KG1 (cell line): ENCODE measurements at regions not wholly inside any gene's neighbourhood (a gene's known extent, or its start where the extent isn't known, plus 50 kb on each side); places are given as distances from the start of the nearest gene placed in this dataset.
"Not testable (repeated sequence)": the region's sequence is repeated elsewhere in the genome, so short reads cannot be mapped to it uniquely, and the experiment has no call there.

Experiments used
- DNase-seq: peaks from one replicate; lab custom pipeline; 2025; lab: John Stamatoyannopoulos, UW

DNA sequence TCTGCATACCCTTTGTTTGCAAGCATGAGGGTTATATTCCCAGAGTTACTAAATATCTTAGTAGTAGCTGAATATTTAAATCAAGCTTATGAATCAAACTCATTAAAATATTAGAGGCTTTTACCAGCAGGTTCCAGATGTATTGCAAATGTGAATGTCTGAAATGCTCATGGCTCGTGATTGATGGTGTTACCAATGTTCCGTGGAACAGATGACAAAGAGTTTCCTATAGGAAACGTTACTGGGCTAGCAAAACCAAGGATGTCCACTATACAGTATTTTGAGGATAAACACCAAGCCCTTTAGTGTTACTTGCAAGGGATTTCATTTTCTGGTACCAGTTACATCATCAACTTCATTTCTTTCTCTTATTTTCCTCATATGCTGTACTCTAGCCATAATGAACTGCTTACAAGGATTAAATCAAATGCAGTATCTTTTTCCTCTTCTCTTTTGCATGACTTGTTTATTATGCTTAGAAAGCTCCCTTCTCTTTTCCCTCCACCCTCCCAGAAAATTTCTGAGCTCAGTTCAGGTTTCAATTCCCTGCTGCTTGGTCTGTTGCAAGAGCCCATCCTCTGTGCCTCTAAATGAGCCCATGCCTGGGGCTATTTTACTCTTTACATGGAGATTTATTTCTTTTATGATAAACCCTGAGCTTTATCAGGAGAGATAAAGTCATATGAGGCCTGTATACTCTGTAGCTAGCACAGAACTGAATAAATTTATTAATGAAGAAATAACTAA, 1537.1 kb upstream of the GOT2 start:
- DNase-seq, result no peak

DNA sequence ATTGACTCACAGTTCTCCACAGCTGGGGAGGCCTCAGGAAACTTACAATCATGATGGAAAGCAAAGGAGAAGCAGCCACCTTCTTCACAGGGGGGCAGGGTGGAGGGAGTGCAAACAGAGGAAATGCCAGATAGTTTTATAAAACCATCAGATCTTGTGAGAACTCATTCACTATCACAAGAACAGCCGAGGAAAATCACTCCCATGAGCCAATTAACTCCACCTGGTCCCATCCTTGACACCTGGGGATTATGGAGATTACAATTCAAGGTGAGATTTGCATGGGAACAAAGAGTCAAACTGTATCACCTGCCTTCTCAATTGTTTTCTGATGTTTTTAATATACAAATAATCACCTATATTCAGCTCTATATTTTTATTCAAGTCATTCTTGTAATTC, 1527.3 kb upstream of the GOT2 start:
- no peak for DNase-seq

DNA sequence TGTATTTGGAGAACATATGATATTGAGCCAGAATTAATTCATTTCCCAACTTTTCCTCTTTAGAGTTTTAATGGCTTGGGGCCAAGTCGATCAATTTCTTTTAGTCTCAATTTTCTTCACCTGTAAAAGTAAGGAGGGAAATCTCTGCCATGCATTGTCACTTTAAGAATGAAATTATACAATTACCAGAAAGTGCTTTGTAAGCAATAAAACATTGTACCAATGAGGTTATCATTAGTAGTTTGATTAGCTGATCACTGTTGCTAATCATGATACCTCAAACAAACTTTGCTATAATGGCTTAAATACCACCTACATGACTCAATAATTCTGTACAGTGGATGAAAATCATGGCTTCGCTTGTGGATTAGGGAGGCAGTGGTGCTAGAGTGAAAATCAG, 1525.8 kb upstream of the GOT2 start:
- no peak for DNase-seq

DNA sequence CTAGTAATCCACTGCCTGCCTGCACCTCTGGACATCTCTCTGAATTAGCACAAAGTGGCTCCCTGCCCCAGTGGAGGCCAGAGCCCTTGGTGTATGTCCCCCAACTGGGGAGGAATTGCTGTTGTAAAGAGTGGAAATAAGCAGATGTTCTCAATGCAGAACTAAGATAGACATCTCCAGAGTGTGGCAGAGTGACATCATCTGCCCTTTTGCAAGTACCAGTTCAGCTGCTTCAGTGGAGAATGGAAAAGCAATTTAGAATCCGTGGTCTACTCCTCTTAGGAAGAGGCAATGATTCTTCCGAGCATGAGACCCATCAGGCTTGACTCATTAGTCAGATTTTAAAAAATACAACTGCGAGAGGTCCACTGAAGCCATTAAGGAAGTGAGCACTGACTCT, 1512.0 kb upstream of the GOT2 start:
- DNase-seq, result no peak

DNA sequence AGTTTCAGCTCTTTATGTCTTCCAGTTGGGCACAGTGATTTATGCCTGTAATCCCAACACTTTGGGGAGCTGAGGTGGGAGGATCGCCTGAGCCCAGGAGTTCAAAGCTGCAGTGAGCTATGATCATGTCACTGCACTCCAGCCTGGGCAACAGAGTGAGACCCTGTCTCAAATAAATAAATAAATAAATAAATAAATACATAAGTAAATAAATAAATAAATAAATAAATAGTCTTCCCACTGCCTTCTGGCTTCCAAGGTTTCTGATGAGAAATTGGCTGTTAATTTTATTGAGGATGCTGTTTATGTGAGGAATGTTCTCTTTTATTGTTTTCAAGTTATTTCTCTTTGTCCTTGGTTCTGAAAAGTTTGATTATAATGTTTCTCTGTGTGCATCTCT, 1507.6 kb upstream of the GOT2 start:
- no peak for DNase-seq

DNA sequence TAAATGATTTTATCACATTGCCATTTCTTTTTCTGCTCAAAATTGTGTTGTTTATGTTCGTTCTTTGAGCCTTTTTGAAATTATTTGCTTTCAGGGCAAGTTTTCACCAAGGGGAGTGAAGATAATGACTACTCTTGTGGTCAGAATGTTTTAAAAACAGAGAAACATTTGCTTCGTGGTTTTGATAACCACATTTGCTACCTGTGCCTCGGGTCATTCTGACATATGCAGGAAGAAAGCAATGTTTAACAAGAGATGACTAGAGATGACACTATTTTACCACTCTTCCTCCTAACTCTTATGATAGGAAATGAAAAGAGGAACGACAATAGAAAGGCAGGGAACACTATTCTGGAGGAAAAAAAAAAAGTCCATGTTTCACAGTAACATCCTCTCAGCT, 1496.5 kb upstream of the GOT2 start:
- DNase-seq, result no peak

DNA sequence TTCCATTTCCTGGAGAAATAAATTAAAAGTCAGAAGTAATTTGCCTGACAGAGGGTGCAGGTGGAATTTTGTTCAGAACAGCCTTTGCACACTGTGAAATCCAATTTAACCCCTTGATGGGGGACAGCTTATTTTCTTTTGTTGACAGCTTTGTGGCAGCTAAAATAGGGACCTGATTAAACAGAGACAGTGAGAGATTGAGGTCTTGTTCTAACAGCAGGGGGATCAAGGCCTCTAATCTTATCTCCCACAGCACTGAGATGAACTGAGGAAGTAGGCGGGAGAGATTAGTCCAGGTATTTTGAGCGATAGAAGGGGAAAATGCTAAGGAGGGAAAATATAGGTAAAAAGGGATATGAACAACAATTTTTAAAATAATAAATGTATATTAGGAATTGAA, 1491.4 kb upstream of the GOT2 start:
- no peak for DNase-seq

DNA sequence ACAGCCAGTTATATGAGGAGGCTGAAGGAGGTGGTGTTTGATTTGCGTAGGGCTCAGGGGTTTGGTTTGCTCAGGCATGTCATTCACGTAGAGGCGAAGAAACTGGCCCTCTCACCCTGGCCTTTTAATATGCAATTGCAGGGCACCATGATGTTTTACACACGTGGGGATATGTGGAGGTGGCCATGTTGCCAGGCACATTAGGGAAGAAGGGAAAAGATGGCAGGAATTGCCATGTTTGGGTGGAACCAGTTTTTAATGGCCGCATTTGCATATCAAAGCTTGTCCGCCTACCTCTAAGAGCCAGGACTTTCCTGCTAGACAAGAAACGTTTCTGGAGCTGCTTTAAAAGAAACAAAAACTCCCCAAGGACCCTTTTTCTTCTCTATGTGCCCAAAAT, 1483.7 kb upstream of the GOT2 start:
- no peak for DNase-seq

DNA sequence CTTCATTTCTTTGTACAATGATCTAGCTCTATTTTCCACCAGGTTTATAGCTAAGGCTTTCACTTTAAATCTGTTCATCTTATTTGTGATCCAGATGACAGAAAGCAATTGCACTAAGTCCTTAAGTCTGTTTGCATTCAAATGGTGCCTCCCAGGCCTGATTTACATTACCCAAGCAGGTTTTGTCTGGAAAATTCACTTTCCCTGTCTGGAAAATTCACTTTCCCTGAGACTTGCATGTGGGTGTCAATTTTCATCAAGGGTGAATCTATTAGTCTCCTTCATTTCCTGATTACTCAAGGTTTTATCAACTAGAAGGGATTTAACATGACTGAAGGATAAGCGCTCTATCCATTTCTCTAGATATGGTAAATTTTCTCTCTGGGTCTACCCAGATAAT, 1480.2 kb upstream of the GOT2 start:
- DNase-seq, result no peak

DNA sequence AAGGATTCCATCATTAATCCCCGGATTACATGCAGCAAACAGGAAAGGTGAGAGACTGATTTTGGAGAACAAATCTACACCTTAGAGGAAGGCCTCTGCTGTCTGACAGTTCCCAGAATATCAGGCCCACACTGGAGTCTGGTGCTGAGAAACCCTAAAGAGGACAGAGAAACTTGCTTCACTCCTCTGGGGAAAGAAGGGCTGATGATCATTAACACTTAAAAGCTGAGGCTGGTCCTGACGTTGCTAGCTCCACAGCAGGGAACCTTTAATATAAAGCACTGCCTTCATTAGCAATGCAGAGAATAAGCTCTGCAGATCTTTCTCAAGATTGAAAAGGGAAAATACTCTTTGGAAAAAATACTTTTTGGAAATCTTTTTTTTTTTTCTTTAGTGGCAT, 1472.4 kb upstream of the GOT2 start:
- no peak for DNase-seq

DNA sequence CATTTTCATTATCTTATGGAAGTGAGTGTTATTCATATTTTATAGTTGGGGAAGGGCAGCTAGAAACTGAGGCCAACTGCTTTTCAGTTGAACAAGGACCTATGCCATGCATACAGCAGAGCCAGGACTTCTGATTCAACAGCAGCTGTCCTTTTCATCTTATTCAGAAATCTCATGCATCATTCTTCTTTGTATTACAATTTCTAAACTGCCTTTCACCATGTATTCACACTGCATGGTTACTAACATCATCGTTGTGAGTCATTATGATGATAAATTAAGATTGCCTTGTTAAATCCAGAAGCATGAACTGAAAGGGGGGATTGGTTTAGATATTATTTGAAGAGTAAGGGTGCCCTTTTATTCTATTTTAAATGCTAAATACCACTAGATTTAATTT, 1470.1 kb upstream of the GOT2 start:
- no peak for DNase-seq

DNA sequence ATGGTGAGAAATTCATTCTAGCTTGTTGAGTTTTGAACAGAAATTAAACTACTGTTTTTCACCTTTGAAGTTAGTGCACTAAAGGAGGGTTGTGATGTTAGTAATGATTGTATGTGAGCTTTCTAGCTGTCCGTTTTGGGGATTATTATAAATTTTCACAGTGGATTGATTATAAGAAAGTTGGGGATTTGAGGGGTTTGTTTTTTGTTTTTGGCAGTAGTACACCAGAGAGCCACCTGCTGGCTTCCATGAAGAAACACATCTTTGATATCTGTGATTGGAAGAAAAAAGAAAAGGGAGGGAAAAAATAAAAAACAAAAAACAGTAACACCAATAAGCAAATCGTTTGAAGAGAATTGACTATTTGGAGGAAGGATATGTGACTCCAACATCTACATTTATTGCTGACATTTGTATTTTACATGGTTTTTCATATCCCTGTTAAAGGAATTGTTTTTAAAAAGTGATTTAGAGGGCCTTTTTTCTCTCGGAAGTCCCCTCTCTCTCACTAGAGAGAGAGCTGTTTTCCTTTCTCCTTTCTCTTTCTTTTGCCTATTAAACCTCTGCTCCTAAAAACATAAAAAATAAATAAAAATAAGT, 1469.5 kb upstream of the GOT2 start:
- no peak for DNase-seq

DNA sequence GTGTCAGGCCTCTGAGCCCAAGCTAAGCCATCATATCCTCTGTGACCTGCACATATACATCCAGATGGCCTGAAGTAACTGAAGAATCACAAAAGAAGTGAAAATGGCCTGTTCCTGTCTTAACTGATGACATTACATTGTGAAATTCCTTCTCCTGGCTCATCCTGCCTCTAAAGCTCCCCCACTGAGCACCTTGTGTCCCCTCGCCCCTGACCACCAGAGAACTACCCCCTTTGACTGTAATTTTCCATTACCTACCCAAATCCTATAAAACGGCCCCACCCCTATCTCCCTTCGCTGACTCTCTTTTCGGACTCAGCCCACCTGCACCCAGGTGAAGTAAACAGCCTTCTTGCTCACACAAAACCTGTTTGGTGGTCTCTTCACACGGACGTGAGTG, 1466.6 kb upstream of the GOT2 start:
- DNase-seq, result not testable (repeated sequence)

DNA sequence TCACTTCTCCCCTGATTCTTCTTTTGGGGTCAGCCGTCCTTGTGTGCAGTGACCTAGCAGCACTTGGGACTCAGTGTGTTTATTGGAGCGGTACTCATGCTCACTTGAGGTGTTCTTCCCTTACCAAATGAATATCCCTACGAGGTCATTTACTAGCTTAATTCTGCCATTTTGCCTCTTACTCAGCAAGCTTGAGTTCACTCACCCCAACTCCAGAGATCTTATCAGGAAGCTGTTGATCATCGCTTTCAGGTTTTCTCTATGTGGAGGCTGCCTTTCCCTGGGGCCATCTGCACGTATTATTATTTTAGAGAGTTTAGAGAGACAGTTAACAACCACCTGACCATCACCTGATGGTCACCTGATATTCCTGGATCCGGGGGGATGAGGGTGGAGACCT, 1466.0 kb upstream of the GOT2 start:
- DNase-seq, result no peak

DNA sequence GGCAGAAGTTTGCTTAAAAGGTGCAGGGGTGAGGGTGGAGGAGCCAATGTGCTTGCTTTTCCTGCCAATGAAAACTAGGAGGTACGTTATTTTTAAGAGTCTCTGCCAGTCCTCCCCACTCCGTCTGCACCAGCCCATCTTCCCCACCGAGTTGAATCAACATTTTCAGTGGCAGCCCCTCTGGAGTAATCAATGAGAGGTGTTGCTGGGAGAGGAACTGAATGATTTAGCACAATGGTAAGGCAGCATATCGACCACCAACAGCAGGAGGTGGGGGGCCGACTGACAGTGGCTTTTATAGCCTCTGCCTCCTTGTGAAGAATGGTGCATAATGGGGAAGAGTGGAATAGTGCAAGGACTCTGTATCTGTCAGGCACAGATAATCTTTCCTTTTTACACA, 1465.0 kb upstream of the GOT2 start:
- DNase-seq, result no peak

DNA sequence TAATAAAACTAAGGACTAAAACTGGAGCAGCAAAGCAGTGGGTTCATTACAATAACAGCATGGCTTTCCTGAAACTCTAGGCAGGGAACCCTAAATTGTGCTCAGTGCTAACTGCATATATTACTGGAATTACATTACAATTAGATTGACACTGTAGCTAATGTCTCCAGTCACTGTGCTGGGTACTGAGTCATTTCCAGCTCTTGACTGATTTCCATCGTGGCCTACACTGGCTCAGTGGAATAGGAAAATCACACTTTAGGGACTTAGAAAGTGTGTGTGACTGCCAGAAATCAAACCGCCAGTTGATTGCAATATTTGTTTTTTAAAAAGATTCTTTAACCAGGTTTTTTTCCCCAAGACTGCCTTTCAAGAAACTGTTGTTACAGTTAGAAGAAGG, 1447.4 kb upstream of the GOT2 start:
- DNase-seq, result no peak

DNA sequence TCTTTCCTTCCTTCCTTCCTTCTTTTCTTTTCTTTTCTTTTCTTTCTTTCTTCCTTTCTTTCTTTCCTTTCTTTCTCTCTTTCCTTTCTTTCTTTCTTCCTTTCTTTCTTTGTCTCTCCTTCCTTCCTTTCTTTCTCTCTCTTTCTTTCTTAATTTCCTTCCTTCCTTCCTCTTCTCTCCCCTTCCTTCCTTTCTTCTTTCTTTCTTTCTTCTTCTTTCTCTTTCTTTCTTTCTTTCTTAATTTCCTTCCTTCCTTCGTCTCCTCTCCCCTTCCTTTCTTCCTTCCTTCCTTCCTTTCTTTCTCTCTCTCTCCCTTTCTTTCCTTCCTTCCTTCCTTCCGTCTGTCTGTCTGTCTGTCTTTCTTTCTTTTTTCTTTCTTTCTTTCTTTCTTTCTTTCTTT, 1446.5 kb upstream of the GOT2 start:
- DNase-seq, result no peak

DNA sequence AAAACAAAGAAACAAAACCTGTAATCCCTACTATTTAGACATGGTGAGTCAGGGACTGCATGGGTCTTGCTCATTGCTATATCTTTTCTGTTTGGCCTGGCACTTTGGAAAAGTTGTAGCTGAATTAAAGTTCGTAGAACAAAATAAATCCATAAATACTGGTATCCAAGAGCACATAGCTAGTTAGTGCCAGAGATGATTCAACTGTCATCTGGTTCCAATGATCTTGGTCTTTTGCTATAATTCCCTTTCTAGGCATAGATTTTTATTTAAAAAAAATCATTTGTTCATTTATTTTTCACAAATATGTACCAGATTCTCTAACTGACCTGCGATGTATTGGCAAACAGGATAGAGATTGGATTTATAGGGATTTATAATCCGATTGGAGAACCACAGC, 1436.1 kb upstream of the GOT2 start:
- no peak for DNase-seq

DNA sequence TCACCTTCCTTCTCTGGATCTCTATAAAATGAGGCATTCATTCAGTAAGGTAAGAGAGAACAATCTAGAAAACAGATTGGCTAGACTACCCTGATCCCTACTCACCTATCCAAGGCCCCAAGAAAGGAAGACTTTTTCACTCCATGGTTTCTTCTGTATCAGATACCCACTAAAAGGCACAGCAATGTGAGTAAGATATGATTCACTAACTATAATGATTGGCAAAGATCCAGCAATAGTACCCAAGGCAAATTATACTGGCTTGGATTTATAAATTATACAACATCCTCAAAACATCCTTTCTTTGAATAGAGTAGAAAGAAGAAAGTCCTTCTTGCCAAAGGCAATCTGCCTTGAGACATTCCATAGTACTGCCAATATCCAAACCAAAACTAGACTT, 1432.0 kb upstream of the GOT2 start:
- DNase-seq, result no peak

DNA sequence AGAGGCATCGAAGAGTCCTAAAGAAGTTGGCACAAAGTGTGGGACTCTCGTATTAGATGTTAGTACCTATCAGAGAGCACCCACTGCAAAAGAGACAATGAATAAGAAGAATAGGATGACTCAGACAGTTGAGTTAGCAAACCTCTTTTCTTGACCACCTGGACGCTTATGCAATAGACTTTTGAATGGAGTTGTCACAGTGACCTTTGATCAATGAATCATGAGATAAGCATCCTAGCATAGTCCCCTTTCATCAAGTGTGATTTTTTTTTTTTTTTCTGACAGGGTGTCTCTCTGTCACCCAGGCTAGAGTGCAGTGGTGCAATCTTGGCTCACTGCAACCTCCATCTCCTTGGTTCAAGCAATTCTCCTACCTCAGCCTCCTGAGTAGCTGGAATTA, 1417.9 kb upstream of the GOT2 start:
- DNase-seq, result no peak

DNA sequence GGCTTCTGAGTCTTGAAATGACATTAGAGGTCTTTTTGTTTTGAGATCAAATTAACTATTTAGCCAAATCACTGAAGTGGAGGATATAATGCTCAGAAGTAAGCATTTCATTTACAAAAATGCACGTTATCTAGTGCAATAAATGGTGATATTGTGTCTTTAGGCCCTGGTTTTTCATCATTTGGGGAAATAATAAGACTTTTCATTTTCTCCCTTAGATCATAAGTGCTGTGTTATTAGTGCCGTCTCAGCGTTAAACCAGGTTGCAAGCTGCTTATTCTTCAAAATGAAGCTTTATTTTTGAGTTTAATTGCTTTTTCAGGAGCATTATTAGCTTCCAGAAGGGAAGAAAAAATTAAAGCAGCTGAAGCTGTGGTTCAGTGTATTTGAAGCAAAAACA, 1416.8 kb upstream of the GOT2 start:
- no peak for DNase-seq

DNA sequence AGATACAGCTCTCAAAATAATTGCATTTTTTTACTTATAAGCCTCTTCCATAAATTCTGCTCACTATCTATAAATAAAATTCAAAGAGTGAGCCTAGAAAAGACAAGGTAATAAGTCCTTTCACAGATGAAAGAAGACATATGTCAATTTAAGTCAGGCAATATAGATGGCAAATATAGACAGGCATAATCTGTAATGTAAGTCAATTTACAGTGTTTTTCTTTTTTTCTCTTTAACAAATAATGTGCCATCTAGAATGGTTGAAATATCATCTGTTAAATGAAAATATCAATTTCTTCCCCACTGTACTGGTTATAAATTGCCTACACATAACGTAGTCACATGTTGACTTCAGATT, 1409.2 kb upstream of the GOT2 start:
- no peak for DNase-seq

DNA sequence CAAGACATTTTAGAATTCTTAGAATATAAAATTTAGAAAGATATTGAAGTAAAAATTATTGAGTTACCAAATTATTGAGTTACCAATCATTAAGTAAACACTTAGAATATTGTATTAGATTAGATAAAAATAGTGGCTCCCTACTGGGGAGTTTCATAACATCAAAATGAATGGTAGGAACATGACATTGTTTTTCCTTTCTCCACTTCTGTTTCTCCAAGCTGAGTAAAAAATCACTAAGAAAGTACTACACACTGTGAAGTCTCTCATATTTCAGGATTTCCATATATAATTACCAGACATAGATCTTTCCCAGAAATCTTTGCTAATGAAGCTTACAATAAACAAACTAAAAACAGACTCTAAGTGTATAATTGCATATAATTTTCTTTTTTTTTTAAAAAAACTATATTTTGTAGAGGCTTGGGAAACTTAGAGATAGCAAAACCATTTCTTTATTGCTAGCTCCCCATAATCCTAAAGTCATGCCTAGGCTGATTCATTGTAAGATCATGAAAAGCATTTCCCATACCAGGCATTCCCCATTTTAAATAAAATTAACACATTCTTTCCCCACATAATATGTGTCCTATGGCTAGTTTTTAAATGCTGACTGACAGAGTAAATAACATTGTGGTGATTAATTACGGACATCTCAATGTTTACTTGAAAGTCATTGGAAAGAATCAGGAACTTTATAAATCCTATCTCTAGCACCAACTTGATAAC, 1408.7 kb upstream of the GOT2 start:
- DNase-seq, result no peak

DNA sequence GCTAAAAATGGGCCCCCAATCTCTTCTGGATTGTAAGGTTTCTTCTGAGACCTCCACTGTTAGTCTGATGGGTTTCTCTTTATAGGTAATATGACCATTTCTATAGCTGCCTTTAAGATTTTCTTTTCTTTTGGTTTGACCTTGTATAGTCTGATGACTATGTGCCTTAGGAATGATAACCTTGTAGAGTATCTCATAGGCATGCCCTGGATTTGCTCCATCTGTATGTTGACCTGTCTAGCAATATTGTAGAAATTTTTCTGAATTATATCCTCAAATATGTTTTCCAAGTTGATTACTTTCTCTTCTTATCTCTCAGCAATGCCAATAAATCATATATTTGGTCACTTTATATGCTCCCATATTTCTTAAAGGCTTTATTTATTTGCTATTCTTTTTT, 1403.8 kb upstream of the GOT2 start:
- DNase-seq, result no peak
